HL-60 (cell line): ENCODE measurements at regions not wholly inside any gene's neighbourhood (a gene's known extent, or its start where the extent isn't known, plus 50 kb on each side); places are given as distances from the start of the nearest gene placed in this dataset.
A peak's percentile ranks its signal among the peaks of the same experiment; 100 is the strongest.

ENCODE experiments used
- DNase-seq, 2 experiments: peaks; one replicate each; pipeline ENCODE4 v3.0.0-alpha.2; 2010 to 2020; ENCODE audit warnings: low read depth in 1 of 2, low spot score in 1 of 2
- H3K27ac ChIP-seq: fragments of 250-450 bp; sonication (Bioruptor Pico); replicated peaks from 2 replicates; pipeline ENCODE4 v1.5.1; 2020; ENCODE audit warnings: mild to moderate bottlenecking, moderate library complexity
- H3K27me3 ChIP-seq: fragments of 250-450 bp; sonication (Bioruptor Pico); 2 replicates; pipeline ENCODE4 v1.5.1; 2021; ENCODE audit warnings: mild to moderate bottlenecking, moderate library complexity; ENCODE audit not compliant: insufficient read depth, poor library complexity, severe bottlenecking
- H3K4me3 ChIP-seq: replicated peaks from 2 replicates; pipeline ENCODE4 v1.5.1; 2011; ENCODE audit warnings: mild to moderate bottlenecking, control low read depth, low read length; ENCODE audit not compliant: insufficient read depth
- CTCF ChIP-seq: IDR thresholded peaks from one replicate; pipeline ENCODE4 v1.5.1; 2011; ENCODE audit warnings: low read length, control low read depth, inconsistent platforms; ENCODE audit not compliant: insufficient read depth
- GABPA ChIP-seq: IDR thresholded peaks from 2 replicates; pipeline ENCODE4 v1.6.1; 2012; ENCODE audit warnings: low read depth
- POLR2AphosphoS5 ChIP-seq: IDR thresholded peaks from 2 replicates; pipeline ENCODE4 v1.6.1; 2012; ENCODE audit warnings: low read depth
- REST ChIP-seq: IDR thresholded peaks from 2 replicates; pipeline ENCODE4 v1.6.1; 2012; ENCODE audit warnings: low read depth; ENCODE audit not compliant: insufficient replicate concordance
- SPI1 ChIP-seq: IDR thresholded peaks from 2 replicates; pipeline ENCODE4 v1.6.1; 2012; ENCODE audit warnings: low read depth, mild to moderate bottlenecking, borderline replicate concordance

DNA sequence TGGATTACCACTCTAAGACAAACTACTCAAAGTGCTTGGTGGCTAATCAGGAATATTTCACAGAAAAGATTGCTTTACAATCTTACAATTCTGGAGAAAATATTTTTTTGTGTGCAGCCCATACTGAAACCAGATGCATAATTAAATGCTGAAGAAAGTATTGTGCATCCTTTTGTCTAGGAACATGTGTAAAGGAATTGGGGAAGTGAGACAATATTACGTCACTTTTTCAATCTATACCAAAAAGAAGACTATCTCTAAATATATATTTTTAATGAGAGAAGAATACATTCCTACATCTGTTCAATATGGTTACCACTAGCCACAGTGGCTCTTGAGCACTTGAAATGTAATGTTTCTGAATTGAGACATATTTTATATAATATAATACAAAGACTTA is 992.5 kb upstream of the ADGRB3 start:
- Histone ChIP-seq H3K27me3 (no peaks in the 10 kb centered on the region), H3K27ac (no peak overlapping the region), H3K4me3 (no peak overlapping the region)
- DNase-seq: no peak
- TF ChIP-seq SPI1 (peak; percentile 77), CTCF (no peak)

- Histone ChIP-seq H3K27me3 (no peaks in the 10 kb centered on the region), H3K4me3 (no peak overlapping the region), H3K27ac (no peak overlapping the region)
- TF ChIP-seq CTCF (no peak), SPI1 (no peak), REST (no peak), POLR2AphosphoS5 (no peak), GABPA (no peak)
- no peak for DNase-seq
Observed at GRCh38 chr6:67640484-67640883, 994.6 kb upstream of the ADGRB3 start.

- Histone ChIP-seq H3K27ac (no peak overlapping the region), H3K4me3 (no peak overlapping the region), H3K27me3 (no peaks in the 10 kb centered on the region)
- TF ChIP-seq SPI1: no peak
- no peak for TF ChIP-seq CTCF
- no peak for DNase-seq
Observed at GRCh38 chr6:67639161-67639560, 995.9 kb upstream of the ADGRB3 start.

DNA sequence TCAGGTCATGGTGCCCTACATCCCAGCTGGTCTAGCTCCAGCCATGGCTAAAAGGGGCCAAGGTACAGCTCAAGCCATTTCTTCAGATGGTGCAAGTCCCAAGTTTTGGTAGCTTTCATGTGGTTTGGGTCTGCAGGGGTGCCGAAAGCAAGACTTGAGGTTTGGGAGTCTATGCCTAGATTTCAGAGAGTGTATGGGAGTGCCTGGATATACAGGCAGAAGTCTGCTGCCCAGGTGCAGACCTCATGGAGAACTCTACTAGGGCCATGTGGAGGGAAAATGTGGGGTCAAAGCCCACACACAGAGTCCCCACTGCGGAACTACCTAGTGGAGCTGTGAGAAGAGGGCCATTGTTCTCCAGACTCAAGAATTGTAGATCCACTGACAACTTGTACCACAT is 1000.9 kb upstream of the ADGRB3 start:
- no peak for DNase-seq
- H3K27me3 ChIP-seq: no peaks in the 10 kb centered on the region
- TF ChIP-seq GABPA (no peak), SPI1 (no peak), CTCF (no peak), REST (no peak), POLR2AphosphoS5 (no peak)
- no peak overlapping the region for H3K27ac ChIP-seq
- no peak overlapping the region for H3K4me3 ChIP-seq
